Inflammatory macrophage (primary cell): ENCODE measurements at regions not wholly inside any gene's neighbourhood (a gene's known extent, or its start where the extent isn't known, plus 50 kb on each side); places are given as distances from the start of the nearest gene placed in this dataset.

Experiments used
- DNase-seq, 2 donors: peaks; one replicate each; pipeline ENCODE4 v3.0.0-alpha.2; 2020 to 2022

DNA sequence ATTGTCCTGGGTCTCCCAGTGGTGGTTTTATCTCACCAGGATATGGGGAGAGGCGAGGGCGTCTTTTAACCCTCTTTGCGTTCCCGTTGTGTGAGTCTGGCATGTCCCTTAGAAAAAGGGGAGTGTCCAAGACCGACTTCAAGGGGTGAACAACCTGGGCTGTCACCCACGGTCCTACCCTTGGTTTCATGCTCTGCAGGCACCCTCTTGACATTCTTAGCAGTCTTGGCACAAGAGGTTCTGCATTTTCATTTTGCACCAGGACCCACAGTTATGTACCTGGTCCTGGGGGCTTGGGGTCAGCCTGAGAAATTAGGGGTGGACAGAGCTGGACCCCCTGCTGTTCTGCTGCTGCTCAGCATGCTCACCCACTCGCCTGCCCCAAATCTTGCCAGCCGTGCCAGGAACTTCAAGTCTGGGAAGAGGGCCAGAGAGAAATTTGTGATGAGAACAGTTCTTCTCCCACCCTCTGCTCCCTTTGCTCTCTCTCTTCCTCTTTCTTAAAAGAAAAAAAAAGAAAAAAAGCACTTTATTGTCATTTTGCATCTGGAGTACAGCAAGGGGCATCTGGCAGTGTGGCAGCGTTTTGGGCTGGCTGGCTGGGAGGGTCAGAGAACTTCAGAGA is 471.2 kb downstream of the MIAT start:
- peak; percentile 24 to 41 for DNase-seq

DNA sequence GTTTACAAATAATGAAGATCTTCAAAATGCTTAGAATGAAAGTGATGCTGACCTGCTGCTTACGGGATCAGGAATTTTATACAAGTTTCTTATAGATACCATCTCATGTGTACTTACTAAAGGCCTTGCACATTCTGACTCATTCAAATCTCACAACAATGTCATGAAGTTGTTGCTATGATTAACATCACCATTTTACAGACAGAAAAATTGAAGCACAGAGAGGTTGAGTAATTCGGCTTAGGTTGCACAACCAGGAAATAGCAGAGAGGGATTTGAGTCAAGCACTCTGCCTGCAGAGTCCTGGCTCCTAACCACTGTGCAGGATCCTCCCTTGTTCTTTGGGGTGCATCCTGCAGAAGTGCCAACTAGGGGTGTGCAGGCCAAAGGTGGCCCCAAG is 471.9 kb downstream of the MIAT start:
- DNase-seq: peak; percentile 85 to 91

DNA sequence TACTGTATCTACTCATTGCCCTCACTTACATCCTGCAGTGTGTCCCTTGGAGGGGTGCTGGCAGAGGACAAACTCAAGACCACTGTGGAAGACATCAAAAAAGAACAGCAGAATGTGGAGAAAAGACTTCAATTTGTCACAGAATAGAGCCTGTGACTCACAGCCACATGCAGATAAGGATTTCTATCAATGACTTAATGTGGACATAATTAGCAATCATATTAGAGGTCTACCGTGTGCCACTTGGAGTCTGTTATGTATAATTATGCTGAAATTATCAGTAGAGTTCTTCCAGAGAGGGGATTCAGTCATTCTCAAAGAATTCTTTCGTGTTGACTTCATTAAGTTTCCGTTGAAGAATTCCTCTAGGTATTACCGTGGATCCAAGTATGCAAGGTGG is 473.5 kb downstream of the MIAT start:
- DNase-seq: no peak

DNA sequence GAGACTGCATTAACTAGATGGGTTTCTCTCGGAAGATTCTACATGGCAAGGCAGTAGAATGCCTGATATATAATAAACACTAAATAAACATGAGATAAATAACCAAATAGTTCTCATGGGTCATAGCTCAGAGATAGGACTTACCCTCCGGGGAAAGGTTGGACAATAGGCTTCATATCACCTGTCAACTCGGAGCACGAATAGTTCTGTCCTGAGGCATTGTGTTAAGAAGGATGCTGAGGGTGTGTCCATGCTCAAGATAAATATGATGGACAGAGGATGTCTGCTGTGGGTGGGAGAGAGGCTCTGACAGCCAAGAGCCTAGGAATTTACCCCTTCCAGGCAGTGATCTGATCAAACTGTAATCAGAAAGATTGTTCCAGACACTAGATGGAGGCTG is 474.0 kb downstream of the MIAT start:
- no peak for DNase-seq

DNA sequence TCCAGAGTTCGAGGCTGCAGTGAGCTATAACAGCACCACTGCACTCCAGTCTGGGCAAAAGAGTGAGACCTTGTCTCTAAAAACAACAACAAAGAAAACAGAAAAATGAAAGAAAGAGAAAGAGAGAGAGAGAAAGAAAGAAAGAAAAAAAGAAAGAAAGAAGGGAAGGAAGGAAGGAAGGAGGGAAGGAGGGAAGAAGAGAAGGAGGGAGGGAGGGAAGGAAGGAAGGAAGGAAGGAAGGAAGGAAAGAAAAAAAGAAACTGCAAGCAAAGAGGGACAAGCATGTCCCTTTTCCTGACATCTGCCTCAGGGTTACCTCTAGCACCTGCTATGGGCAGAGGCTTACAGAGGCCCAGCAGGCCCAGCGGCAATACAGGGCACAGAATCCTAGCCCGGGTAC is 475.0 kb downstream of the MIAT start:
- no peak for DNase-seq

DNA sequence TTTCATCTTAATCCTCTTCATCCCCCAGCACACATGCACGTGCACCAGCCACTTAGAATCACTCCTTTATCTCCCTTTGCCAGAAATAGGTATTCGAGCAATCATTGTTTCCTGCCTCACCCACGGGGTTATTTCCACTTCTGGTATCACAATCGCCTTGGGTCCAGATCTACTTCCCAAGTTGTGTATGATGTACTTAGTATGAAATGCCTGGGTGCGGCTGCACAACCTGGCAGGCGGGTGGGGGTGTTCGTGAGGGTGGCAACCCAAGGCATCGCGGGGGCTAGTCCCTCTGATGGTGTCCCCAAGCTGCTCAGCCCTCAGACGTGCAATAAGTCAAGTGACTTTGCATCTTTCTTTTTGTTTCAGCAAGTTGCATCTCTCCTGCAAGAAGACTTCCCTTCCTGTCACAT is 475.6 kb downstream of the MIAT start:
- peak; percentile 50 to 78 for DNase-seq

DNA sequence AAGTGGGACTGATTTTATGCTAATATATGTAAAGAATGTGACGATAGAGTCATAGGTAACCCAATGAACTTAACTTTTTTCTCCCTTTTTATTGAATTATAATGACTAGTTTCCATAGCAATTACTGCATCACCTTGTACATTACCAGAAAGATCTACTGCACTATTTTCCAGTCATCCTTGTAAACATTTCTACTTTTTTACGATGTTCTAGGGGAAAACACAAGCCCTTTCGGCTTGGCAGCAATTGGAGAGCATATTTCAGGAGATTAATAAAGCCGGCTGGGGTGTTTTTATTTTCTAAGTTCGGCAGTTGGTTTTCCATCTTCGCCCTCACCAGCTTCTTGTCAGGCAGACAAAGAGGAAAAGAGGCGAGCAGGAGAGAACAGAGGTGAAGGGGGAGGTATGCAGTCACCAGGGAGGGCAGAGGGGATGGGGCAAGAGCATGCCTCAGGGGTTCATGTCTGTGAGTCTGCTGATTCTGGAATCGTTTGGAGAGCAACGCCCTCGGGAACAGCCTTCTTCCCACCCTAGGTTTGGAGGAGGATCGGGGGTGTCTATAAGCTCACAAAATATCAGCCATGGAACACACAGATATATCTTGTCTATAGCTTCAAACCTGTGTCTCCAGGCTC is 476.4 kb downstream of the MIAT start:
- DNase-seq: no peak

DNA sequence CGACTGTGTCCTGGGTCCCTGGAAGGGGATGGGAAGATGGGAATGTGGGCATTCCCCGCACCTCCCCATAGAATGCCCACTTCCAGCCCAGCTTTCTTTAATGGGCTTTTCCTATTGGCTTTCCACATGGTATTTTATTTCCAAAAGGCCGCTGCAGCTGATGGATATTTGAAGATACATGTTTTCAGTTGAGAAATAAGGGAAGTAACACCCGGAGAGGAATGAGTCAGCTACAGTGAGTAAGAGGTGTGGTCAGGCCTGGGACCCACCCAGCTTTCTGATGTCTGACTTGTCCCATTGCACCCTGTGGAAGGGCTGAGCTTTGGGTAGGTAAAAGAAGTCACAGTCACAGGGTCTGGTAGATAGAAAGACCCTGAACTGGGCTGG is 476.9 kb downstream of the MIAT start:
- peak; percentile 85 to 86 for DNase-seq

DNA sequence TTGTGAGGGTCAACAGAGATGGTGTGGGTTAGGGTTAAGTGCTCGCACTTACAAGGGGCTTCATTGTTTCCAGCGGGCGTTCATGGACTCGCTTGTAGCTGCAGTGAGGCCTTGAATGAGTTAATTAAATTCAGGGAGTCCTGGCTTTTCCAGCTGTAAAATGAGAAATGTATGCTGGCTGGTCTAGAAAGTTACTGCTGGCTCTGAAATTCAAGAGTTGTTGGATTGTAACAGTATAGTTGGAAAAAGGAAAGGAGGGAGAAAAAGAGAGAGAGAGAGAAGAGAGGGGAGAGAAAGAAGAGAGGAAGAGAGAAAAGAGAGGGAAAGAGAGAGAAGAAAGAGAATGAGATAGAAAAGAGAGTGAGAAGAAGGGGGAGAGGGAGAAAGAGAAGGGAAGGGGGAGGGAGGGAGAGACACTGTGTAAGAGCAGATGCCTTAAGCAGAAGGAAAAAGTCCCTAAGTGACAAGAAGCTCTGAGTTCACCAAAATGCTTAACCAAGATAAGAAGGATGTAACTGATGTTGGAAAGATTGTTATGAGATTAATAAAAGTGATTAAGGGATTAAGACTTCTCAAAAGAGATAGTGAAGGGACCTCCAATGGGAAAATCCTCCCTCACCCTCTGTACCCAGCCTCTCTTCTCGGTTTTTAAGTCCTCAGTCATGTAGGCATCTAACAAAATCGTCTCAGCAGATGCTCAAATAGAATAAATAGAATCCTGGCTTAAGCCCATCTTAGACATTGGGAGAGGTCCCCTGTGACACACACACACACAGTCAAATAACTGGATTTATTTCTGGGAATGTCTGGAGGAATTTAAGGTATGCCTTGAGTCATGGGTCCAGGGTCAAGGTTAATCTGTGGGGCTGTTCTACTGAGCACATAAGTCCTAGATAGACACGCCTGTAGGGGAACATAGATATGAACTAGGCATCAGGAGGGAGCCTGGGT is 477.9 kb downstream of the MIAT start:
- DNase-seq: no peak

DNA sequence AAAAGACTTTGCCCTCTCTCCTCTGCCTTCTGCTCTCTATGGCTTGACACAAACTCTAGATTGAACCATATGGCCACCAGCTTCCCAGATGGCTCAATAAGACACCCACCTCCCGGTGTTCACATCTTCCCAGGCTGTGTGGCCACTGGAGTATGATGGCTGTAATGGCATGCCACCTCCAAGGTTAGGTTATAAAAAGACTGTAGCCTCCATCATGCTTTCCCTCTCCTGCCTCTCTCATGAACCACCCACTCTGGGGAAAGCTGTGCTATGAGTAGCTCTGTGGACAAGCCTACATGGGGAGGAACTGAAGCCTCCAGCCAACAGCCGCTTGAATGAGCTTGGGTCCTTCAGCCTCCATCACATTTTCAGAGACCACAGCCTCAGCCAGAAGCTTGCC is 479.2 kb downstream of the MIAT start:
- no peak for DNase-seq

DNA sequence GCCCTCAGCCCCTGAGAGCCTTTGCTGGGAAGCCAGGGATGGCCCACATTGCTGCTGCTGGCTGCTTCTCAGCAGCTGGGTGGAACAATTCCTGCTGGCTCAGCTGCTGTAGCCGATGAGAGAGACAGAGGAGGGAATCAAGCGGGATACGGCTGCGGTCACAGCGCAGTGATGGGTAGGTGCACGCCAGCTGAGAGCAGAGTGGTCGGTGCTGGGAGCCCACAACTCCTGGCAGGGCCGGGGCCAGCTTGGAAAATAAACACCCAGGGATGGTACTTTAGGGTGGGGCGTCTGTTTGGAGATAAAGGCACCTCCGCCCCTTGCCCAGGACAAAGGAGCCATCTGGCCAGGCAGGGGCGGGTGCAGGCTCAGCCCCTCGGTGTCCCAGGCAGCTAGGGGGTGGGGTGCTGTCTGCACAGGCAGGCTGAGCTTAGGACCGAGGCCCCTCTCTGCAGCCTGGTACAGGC is 480.5 kb downstream of the MIAT start:
- no peak for DNase-seq

DNA sequence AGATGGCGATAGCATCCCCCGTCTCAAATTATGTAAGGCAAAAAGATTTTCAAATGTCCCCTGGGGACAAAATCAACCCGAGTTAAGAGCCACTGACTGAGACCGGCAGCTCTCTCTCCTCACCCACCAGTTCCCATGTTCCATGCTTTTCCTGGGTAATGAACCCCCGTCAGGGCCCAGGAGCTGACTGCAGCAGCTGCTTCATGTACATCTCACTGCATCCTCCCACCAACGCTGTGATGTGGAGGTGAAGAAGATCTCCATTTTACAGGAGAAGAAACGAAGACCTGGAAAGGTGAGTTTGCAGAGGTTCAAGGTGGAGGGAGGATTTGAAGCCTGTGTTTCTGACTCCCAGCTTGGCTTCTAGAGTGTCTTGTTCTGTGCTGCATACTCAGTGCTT is 481.1 kb downstream of the MIAT start:
- no peak for DNase-seq

DNA sequence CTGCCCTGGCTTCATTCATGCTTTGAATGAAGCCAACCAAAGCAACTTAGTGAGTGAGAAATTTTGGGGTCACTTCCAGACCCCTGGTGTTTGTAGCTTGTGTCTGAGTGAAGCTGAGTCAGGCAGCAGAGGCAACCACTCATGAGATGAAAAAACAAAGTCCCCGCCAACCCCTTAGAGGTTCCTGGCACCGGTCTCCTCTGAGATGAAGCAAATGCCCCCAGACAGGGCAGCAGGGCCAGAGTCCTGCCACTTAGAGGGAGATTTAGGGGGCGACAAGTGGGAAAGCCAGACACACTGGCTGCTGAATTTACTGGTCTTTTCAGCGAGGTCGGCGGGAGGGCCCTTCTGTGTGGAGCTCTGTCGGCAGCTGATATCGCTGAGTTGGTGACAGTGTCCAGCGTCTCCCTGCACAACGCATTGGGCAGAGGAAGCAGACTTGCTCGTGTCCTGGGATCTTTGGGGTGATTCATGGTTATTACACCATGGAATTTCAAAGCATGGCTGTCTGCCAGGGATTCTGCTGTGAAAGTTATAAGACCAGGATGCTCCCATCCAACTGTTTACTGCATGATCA is 482.6 kb downstream of the MIAT start:
- DNase-seq: no peak

DNA sequence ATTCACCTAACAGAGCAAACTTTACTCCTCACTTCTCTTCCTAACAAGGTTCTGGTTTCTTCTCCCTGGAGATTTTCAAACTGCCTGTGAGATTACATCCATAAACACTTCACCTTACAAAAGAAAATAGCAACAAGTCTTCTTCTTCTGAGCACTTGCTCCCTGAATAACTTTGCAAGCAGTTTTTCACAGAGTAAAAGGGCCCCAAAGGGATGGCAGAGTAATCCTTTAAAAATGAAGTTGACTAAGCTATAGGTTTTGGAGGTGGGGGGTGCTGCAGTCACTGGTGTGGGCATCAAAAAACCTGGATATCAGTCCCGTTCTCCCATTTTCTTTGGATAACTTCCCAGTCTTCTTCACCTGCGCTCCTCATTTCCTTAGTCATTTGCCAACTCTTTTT is 484.9 kb downstream of the MIAT start:
- DNase-seq: no peak

DNA sequence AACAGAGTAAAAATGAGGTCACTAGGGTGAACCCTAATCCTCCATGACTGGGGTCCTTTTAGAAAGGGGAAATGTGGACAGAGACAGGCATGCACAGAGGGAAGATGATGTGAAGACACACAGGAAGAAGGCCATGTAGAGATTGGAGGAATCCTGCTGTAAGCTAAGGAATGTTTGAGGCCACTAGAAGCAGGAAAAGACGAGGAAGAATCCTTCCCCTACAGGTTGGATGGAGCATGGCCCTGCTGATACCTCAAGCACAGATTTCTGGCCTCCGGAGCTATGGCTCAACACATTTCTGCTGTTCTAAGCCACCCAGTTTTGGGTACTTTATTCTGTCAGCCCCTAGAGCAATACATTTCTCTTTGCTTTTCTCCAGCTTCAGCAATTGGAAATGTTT is 486.9 kb downstream of the MIAT start:
- DNase-seq: no peak

DNA sequence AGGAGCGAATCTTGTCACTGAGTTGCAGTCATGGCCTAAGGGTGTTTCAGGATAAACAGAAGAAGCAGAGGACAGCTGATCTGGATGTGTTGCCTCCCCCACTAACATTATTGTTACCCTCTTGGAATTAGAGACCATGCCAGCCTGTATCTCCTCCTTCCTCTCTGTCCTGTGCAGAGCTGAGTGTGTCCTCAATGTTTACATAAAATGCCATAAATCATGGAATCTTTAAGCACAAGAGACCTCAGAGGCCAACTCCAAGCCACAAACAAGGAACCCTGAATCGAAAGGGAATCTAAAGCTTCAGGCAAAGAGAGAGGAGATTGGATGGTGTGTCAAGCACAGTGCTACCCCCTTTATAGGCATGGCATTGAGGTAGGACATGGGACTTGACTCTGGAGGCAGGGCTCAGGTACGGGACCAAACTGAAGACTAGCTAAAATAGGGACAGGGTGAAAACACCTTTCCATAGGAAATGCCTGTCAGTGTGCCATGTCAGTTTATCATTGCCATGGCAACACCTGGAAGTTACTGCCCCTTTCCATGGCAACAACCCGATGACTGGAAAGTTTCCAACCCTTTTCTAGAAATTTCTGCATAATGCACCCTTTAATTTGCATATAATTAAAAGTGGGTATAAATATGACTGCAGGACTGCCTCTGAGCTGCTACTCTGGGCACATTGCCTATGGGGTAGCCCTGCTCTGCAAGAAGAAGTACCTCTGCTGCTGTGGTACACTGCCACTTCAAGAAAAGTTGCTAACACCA is 489.7 kb downstream of the MIAT start:
- no peak for DNase-seq

DNA sequence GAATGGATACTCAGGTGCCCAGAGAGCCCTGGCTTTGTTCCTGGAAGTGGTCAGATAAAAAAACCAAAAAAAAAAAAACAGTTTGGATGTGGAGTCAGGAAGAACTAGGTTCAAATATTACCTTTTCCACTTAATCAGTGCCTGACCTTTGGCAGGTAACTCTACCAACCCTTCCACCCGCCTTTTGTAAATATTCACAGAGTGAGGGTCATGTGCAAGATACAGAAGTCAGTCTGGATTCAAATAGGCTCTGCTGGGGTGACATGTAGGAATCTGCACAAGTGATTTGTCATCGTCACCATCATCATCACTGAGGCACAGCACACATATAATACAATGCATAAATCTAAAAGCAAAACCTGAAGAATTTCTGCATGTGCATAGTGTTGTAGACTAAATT is 490.7 kb downstream of the MIAT start:
- no peak for DNase-seq

DNA sequence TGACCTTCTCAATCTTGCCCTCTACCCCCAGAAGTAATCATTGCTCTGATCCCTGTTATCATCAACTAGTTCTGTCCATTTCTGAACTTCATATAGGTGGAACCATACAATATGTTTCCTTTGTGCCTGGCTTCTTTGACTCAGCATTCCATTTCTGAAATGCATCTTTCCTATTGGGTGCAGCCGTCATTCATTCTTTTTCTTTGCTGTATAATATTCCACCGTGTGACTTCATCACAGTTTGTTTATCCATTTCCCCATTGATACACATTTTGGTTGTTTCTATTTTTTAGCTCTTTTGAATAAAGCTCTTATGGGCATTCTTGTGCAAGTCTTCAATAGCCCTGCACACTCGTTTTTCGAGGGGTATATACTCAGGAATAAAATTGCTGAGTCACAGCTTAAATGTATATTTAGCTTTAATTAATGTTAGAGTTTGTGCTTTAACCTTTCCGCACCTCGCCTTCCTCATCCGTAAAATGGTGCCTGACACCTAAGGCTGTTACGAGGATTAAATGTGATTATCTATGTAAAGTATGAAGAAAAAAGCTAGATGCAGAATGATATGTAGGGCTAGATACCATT is 491.6 kb downstream of the MIAT start:
- no peak for DNase-seq

DNA sequence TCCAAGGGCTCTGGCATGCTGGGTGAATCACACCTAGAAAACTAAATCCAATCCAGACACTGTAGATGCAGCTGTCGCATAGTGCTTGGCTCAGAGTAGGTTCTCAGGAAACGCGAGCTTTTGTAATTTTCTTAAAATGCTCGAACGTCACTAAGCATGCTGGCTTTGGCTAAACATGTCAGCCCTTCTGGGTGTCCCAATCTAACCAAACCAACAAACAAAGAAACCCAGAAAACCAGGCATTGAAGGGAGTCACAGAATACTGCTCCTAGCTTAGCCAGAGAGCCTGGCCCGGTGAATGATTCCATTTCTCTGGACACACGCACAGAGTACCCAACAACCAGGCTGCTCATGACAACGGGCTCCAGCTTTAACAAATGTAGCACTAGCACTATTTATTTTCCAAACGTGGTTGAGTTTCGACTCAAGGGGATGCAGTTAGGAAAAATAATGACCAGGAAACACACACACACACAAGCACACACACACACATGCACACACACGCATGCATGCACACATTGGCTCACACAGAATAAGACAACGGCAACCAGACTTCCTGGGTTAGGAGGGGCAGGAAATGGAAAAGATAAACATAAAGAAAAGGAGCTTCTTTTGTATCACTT is 492.6 kb downstream of the MIAT start:
- DNase-seq: no peak

DNA sequence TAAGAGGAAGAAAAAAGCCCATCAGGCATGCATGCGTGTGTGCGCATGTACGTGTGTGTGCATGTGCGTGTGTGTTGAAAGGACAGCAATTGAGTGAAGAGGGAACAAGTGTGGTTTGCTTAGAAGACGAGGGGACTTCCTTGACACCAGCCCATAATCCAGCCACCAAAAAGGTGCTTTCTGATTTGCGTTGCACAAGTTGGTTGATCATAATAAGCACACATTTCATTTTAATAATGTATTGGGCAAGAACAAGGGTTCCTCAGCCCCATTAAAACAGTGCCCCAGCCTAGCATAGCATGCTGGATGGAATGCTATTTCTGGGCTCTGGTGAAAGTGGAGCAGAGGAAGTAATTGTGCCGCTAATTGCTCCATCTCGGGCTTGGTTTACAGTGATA is 493.2 kb downstream of the MIAT start:
- peak; percentile 56 to 64 for DNase-seq

DNA sequence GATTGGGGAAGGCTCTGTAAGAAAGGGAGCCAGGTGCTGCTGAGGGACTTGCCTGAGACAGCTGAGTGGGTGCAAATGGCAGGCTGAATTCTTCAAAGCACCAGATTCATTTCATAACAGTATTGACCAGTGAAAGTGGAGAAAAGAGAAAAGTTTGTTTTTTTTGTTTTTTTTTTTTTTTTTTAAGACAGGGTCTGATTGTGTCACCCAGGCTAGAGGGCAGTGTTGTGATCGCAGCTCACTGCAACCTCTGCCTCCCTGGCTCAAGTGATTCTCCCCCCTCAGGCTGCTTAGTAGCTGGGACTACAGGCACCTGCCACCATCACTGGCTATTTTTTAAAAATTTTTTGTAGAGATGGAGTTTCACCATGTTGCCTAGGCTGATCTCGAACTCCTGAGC is 494.0 kb downstream of the MIAT start:
- no peak for DNase-seq

DNA sequence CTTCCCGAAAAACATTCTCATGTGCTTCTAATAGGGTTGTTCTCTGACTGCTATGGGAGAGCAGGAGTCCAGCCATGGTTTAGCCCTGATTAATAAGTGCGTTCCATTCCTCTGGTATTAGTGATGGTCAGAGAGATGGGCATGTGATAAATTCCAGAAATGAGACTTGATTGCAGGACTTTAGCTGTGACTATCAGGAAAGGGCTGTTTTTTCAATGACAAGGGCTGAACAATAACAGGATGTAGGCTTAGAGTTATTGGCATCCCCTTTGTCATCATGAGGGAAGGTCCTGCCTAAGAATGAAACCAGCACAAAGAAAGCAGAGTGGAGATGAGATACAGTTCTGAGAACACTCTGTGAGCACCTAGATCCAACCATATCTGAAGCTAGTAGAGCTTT is 494.6 kb downstream of the MIAT start:
- DNase-seq: no peak
